ENCODE measurements at regions not wholly inside any gene's neighbourhood (a gene's known extent, or its start where the extent isn't known, plus 50 kb on each side); places are given as distances from the start of the nearest gene placed in this dataset.
A peak's percentile ranks its signal among the peaks of the same experiment; 100 is the strongest.
"Not testable (repeated sequence)": the region's sequence is repeated elsewhere in the genome, so short reads cannot be mapped to it uniquely, and the experiment has no call there.

- no peak overlapping the region for H3K4me3 ChIP-seq (ENCODE audit: low read length)
- no peaks in the 10 kb centered on the region for H3K9me3 ChIP-seq (ENCODE audit: control insufficient read depth, low read depth, low read length)
- no peaks in the 10 kb centered on the region for H3K36me3 ChIP-seq (ENCODE audit: control insufficient read depth, insufficient read depth, low read length)
- no peak for DNase-seq
- H3K27ac ChIP-seq (ENCODE audit: low read length): no peak overlapping the region
- no peaks in the 10 kb centered on the region for H3K4me1 ChIP-seq (ENCODE audit: control insufficient read depth, insufficient read depth, low read length)
- H3K27me3 ChIP-seq (ENCODE audit: control insufficient read depth, insufficient read depth, low read length): no peaks in the 10 kb centered on the region
Measured at GRCh38 chr5:125685771-125686170, 737.4 kb upstream of the GRAMD2B start.

- H3K9me3 ChIP-seq (ENCODE audit: control insufficient read depth, low read depth, low read length); H3K4me1 ChIP-seq (ENCODE audit: control insufficient read depth, insufficient read depth, low read length); H3K36me3 ChIP-seq (ENCODE audit: control insufficient read depth, insufficient read depth, low read length); H3K27ac ChIP-seq (ENCODE audit: low read length); H3K4me3 ChIP-seq (ENCODE audit: low read length); H3K27me3 ChIP-seq (ENCODE audit: control insufficient read depth, insufficient read depth, low read length); DNase-seq: not testable (repeated sequence)
- no CpG with 5 or more reads among the region's 7 CpGs for whole genome bisulfite sequencing (ENCODE audit: insufficient coverage, low lambda C conversion rate)
Measured at GRCh38 chr5:125691738-125692530, 731.3 kb upstream of the GRAMD2B start.

GRCh38 chr5:125695996-125696655, 727.1 kb upstream of the GRAMD2B start:
- Histone ChIP-seq H3K27ac (ENCODE audit: low read length) (no peak overlapping the region), H3K4me3 (ENCODE audit: low read length) (no peak overlapping the region), H3K9me3 (ENCODE audit: control insufficient read depth, low read depth, low read length) (no peaks in the 10 kb centered on the region), H3K4me1 (ENCODE audit: control insufficient read depth, insufficient read depth, low read length) (no peaks in the 10 kb centered on the region), H3K36me3 (ENCODE audit: control insufficient read depth, insufficient read depth, low read length) (no peaks in the 10 kb centered on the region), H3K27me3 (ENCODE audit: control insufficient read depth, insufficient read depth, low read length) (no peaks in the 10 kb centered on the region)
- no peak for DNase-seq
- WGBS (ENCODE audit: insufficient coverage, low lambda C conversion rate): 89% methylated on average over 3 of the region's 4 CpGs

GRCh38 chr5:125696762-125697161, 726.4 kb upstream of the GRAMD2B start:
- Histone ChIP-seq H3K9me3 (ENCODE audit: control insufficient read depth, low read depth, low read length) (no peaks in the 10 kb centered on the region), H3K4me1 (ENCODE audit: control insufficient read depth, insufficient read depth, low read length) (no peaks in the 10 kb centered on the region), H3K36me3 (ENCODE audit: control insufficient read depth, insufficient read depth, low read length) (no peaks in the 10 kb centered on the region), H3K27ac (ENCODE audit: low read length) (no peak overlapping the region), H3K27me3 (ENCODE audit: control insufficient read depth, insufficient read depth, low read length) (no peaks in the 10 kb centered on the region), H3K4me3 (ENCODE audit: low read length) (no peak overlapping the region)
- DNase-seq: peak in 1 of 2 donors; percentile 8
- no CpG with 5 or more reads among the region's 2 CpGs for WGBS (ENCODE audit: insufficient coverage, low lambda C conversion rate)

GRCh38 chr5:125698420-125698819, 724.8 kb upstream of the GRAMD2B start:
- Histone ChIP-seq H3K4me1 (ENCODE audit: control insufficient read depth, insufficient read depth, low read length) (no peaks in the 10 kb centered on the region), H3K9me3 (ENCODE audit: control insufficient read depth, low read depth, low read length) (no peaks in the 10 kb centered on the region), H3K36me3 (ENCODE audit: control insufficient read depth, insufficient read depth, low read length) (no peaks in the 10 kb centered on the region), H3K27ac (ENCODE audit: low read length) (no peak overlapping the region), H3K4me3 (ENCODE audit: low read length) (no peak overlapping the region), H3K27me3 (ENCODE audit: control insufficient read depth, insufficient read depth, low read length) (no peaks in the 10 kb centered on the region)
- 20% methylated on average over 1 of the region's 1 CpG for WGBS (ENCODE audit: insufficient coverage, low lambda C conversion rate)
- DNase-seq: no peak

GRCh38 chr5:125699860-125700259, 723.3 kb upstream of the GRAMD2B start:
- Histone ChIP-seq H3K27ac (ENCODE audit: low read length) (no peak overlapping the region), H3K9me3 (ENCODE audit: control insufficient read depth, low read depth, low read length) (no peaks in the 10 kb centered on the region), H3K36me3 (ENCODE audit: control insufficient read depth, insufficient read depth, low read length) (no peaks in the 10 kb centered on the region), H3K27me3 (ENCODE audit: control insufficient read depth, insufficient read depth, low read length) (no peaks in the 10 kb centered on the region), H3K4me1 (ENCODE audit: control insufficient read depth, insufficient read depth, low read length) (no peaks in the 10 kb centered on the region), H3K4me3 (ENCODE audit: low read length) (no peak overlapping the region)
- DNase-seq: peak in 1 of 2 donors; percentile 8
- WGBS (ENCODE audit: insufficient coverage, low lambda C conversion rate): 27% methylated on average over 1 of the region's 2 CpGs

- DNase-seq: peak; percentile 16 to 77
- Histone ChIP-seq H3K4me3 (ENCODE audit: low read length) (peak overlapping the region; percentile 17), H3K27ac (ENCODE audit: low read length) (peak overlapping the region; percentile 42), H3K36me3 (ENCODE audit: control insufficient read depth, insufficient read depth, low read length) (no peaks in the 10 kb centered on the region), H3K4me1 (ENCODE audit: control insufficient read depth, insufficient read depth, low read length) (no peaks in the 10 kb centered on the region), H3K27me3 (ENCODE audit: control insufficient read depth, insufficient read depth, low read length) (no peaks in the 10 kb centered on the region), H3K9me3 (ENCODE audit: control insufficient read depth, low read depth, low read length) (no peaks in the 10 kb centered on the region)
- 0% methylated on average over 1 of the region's 8 CpGs for WGBS (ENCODE audit: insufficient coverage, low lambda C conversion rate)
Measured at GRCh38 chr5:125700380-125700861, 722.8 kb upstream of the GRAMD2B start.

- Histone ChIP-seq H3K4me3 (ENCODE audit: low read length) (no peak overlapping the region), H3K9me3 (ENCODE audit: control insufficient read depth, low read depth, low read length) (no peaks in the 10 kb centered on the region), H3K27ac (ENCODE audit: low read length) (no peak overlapping the region), H3K4me1 (ENCODE audit: control insufficient read depth, insufficient read depth, low read length) (no peaks in the 10 kb centered on the region), H3K36me3 (ENCODE audit: control insufficient read depth, insufficient read depth, low read length) (no peaks in the 10 kb centered on the region), H3K27me3 (ENCODE audit: control insufficient read depth, insufficient read depth, low read length) (no peaks in the 10 kb centered on the region)
- no peak for DNase-seq
Measured at GRCh38 chr5:125703616-125704015, 719.6 kb upstream of the GRAMD2B start.

GRCh38 chr5:125704888-125705287, 718.3 kb upstream of the GRAMD2B start:
- Histone ChIP-seq H3K9me3 (ENCODE audit: control insufficient read depth, low read depth, low read length) (no peaks in the 10 kb centered on the region), H3K27me3 (ENCODE audit: control insufficient read depth, insufficient read depth, low read length) (no peaks in the 10 kb centered on the region), H3K4me3 (ENCODE audit: low read length) (no peak overlapping the region), H3K27ac (ENCODE audit: low read length) (no peak overlapping the region), H3K36me3 (ENCODE audit: control insufficient read depth, insufficient read depth, low read length) (no peaks in the 10 kb centered on the region), H3K4me1 (ENCODE audit: control insufficient read depth, insufficient read depth, low read length) (no peaks in the 10 kb centered on the region)
- WGBS (ENCODE audit: insufficient coverage, low lambda C conversion rate): no CpG with 5 or more reads among the region's 1 CpG
- DNase-seq: no peak

GRCh38 chr5:125708583-125708982, 714.6 kb upstream of the GRAMD2B start:
- DNase-seq: no peak
- Histone ChIP-seq H3K4me3 (ENCODE audit: low read length) (no peak overlapping the region), H3K36me3 (ENCODE audit: control insufficient read depth, insufficient read depth, low read length) (no peaks in the 10 kb centered on the region), H3K9me3 (ENCODE audit: control insufficient read depth, low read depth, low read length) (no peaks in the 10 kb centered on the region), H3K4me1 (ENCODE audit: control insufficient read depth, insufficient read depth, low read length) (no peaks in the 10 kb centered on the region), H3K27me3 (ENCODE audit: control insufficient read depth, insufficient read depth, low read length) (no peaks in the 10 kb centered on the region), H3K27ac (ENCODE audit: low read length) (no peak overlapping the region)
- WGBS (ENCODE audit: insufficient coverage, low lambda C conversion rate): no CpG with 5 or more reads among the region's 2 CpGs

GRCh38 chr5:125710745-125711144, 712.5 kb upstream of the GRAMD2B start:
- no peak overlapping the region for H3K27ac ChIP-seq (ENCODE audit: low read length)
- no peaks in the 10 kb centered on the region for H3K36me3 ChIP-seq (ENCODE audit: control insufficient read depth, insufficient read depth, low read length)
- 100% methylated on average over 1 of the region's 2 CpGs for WGBS (ENCODE audit: insufficient coverage, low lambda C conversion rate)
- no peak overlapping the region for H3K4me3 ChIP-seq (ENCODE audit: low read length)
- H3K4me1 ChIP-seq (ENCODE audit: control insufficient read depth, insufficient read depth, low read length): no peaks in the 10 kb centered on the region
- DNase-seq: no peak
- no peaks in the 10 kb centered on the region for H3K9me3 ChIP-seq (ENCODE audit: control insufficient read depth, low read depth, low read length)
- no peaks in the 10 kb centered on the region for H3K27me3 ChIP-seq (ENCODE audit: control insufficient read depth, insufficient read depth, low read length)
